HG02798 (cell line): ENCODE measurements at regions not wholly inside any gene's neighbourhood (a gene's known extent, or its start where the extent isn't known, plus 50 kb on each side); places are given as distances from the start of the nearest gene placed in this dataset.
"Not testable (repeated sequence)": the region's sequence is repeated elsewhere in the genome, so short reads cannot be mapped to it uniquely, and the experiment has no call there.

Experiments
- ATAC-seq: cut with Tn5 transposase; IDR thresholded peaks from one replicate; pipeline ENCODE4 v1.9.1; 2021; ENCODE audit warnings: mild to moderate bottlenecking; ENCODE audit not compliant: unreplicated experiment, poor library complexity

GRCh38 chr2:236632295-236633218 is 62.9 kb downstream of the ACKR3 start:
- no peak for ATAC-seq

GRCh38 chr2:236633219-236633570 is 63.6 kb downstream of the ACKR3 start:
- no peak for ATAC-seq

- ATAC-seq: no peak
These were observed 64.3 kb downstream of the ACKR3 start for GRCh38 chr2:236633775-236634560.

GRCh38 chr2:236636261-236636660 is 66.6 kb downstream of the ACKR3 start:
- no peak for ATAC-seq

GRCh38 chr2:236636714-236637470 is 67.3 kb downstream of the ACKR3 start:
- no peak for ATAC-seq

GRCh38 chr2:236637686-236638569 is 68.3 kb downstream of the ACKR3 start:
- no peak for ATAC-seq

- ATAC-seq: no peak
These were observed 69.1 kb downstream of the ACKR3 start for GRCh38 chr2:236638707-236639106.

- no peak for ATAC-seq
These were observed 70.0 kb downstream of the ACKR3 start for GRCh38 chr2:236639461-236640235.

GRCh38 chr2:236641051-236641726 is 71.6 kb downstream of the ACKR3 start:
- ATAC-seq: no peak

- ATAC-seq: no peak
These were observed 72.5 kb downstream of the ACKR3 start for GRCh38 chr2:236642125-236642524.

GRCh38 chr2:236642584-236643291 is 73.1 kb downstream of the ACKR3 start:
- no peak for ATAC-seq

- no peak for ATAC-seq
These were observed 73.9 kb downstream of the ACKR3 start for GRCh38 chr2:236643480-236643879.

- no peak for ATAC-seq
These were observed 74.4 kb downstream of the ACKR3 start for GRCh38 chr2:236644067-236644466.

- no peak for ATAC-seq
These were observed 74.9 kb downstream of the ACKR3 start for GRCh38 chr2:236644502-236644911.

GRCh38 chr2:236645141-236645540 is 75.5 kb downstream of the ACKR3 start:
- ATAC-seq: not testable (repeated sequence)

GRCh38 chr2:236646441-236646840 is 76.8 kb downstream of the ACKR3 start:
- no peak for ATAC-seq

GRCh38 chr2:236646871-236647270 is 77.2 kb downstream of the ACKR3 start:
- ATAC-seq: no peak

- ATAC-seq: no peak
These were observed 78.0 kb downstream of the ACKR3 start for GRCh38 chr2:236647621-236648020.
